Gastroesophageal sphincter (tissue), 4 donors: ENCODE measurements at regions not wholly inside any gene's neighbourhood (a gene's known extent, or its start where the extent isn't known, plus 50 kb on each side); places are given as distances from the start of the nearest gene placed in this dataset.

ENCODE experiments used
- ATAC-seq: fragments of 150-250 bp; one replicate; pipeline ENCODE4 v1.9.1; 2016; ENCODE audit warnings: mild to moderate bottlenecking, moderate library complexity
- H3K27ac ChIP-seq, 4 donors: fragments of 200-600 bp; sonication (generic) in 3 of 4; 1 replicate in 3 of 4; 2 replicates in 1 of 4; pipeline ENCODE4 v1.5.1; 2016 to 2019
- H3K27me3 ChIP-seq: fragments of 200-600 bp; sonication (generic); one replicate; pipeline ENCODE4 v1.5.1; 2019
- H3K36me3 ChIP-seq, 2 donors: fragments of 200-600 bp; sonication (generic); one replicate each; pipeline ENCODE4 v1.5.1; 2019; ENCODE audit warnings: control low read depth in 1 of 2
- H3K4me1 ChIP-seq, 3 donors: fragments of 200-600 bp; sonication (generic); 1 replicate in 2 of 3; 2 replicates in 1 of 3; pipeline ENCODE4 v1.5.1; 2016 to 2019; ENCODE audit warnings: control low read depth in 2 of 3
- H3K4me3 ChIP-seq, 2 donors: fragments of 200-600 bp; sonication (generic); one replicate each; pipeline ENCODE4 v1.5.1; 2019; ENCODE audit warnings: mild to moderate bottlenecking in 1 of 2, moderate library complexity in 1 of 2
- H3K9me3 ChIP-seq, 3 donors: fragments of 200-600 bp; sonication (generic); one replicate each; pipeline ENCODE4 v1.5.1; 2017 to 2019; ENCODE audit warnings: control low read depth in 2 of 3
- CTCF ChIP-seq, 4 experiments: fragments of 200-600 bp in 2 of 4; fragments of 450-650 bp in 2 of 4; sonication (generic) in 1 of 4; IDR thresholded peaks; one replicate each; pipeline ENCODE4 v1.5.1; 2017 to 2019; ENCODE audit warnings: antibody characterized with exemption in 4 of 4, mild to moderate bottlenecking in 2 of 4, moderate library complexity in 2 of 4
- EP300 ChIP-seq: sonication (generic); formaldehyde crosslinking; IDR thresholded peaks from one replicate; pipeline ENCODE4 v1.6.1; 2017; ENCODE audit warnings: antibody characterized with exemption, mild to moderate bottlenecking
- POLR2A ChIP-seq, 2 donors: fragments of 450-650 bp; IDR thresholded peaks; one replicate each; pipeline ENCODE4 v1.6.1; 2017; ENCODE audit warnings: antibody characterized with exemption in 2 of 2, mild to moderate bottlenecking in 2 of 2, moderate library complexity in 1 of 2
- POLR2AphosphoS5 ChIP-seq: sonication (generic); formaldehyde crosslinking; IDR thresholded peaks from one replicate; pipeline ENCODE4 v1.6.1; 2017; ENCODE audit warnings: antibody characterized with exemption
- WGBS, 2 donors: methylation state at CpG; one replicate each; pipeline ENCODE4 v1.1.5; 2018; ENCODE audit warnings: low coverage in 1 of 2; 5-methylcytosine and 5-hydroxymethylcytosine counted together

GRCh38 chr10:78353636-78354035 is 320.0 kb downstream of the RPS24 start:
- TF ChIP-seq CTCF (IDR thresholded peaks at IDR 0.05) (no peak), POLR2AphosphoS5 (no peak), POLR2A (IDR thresholded peaks at IDR 0.05) (no peak), EP300 (no peak)
- no peaks in the 10 kb centered on the region for H3K9me3 ChIP-seq
- no peaks in the 10 kb centered on the region for H3K27me3 ChIP-seq
- H3K27ac ChIP-seq, result no peak overlapping the region
- 46 to 64% methylated on average over 2 to 3 of the region's 3 CpGs for WGBS, 2 donors
- no peaks in the 10 kb centered on the region for H3K4me1 ChIP-seq
- no peak overlapping the region for H3K4me3 ChIP-seq
- no peaks in the 10 kb centered on the region for H3K36me3 ChIP-seq
- no peak for ATAC-seq

- ATAC-seq, result no peak
- TF ChIP-seq POLR2A (IDR thresholded peaks at IDR 0.05) (no peak), CTCF (IDR thresholded peaks at IDR 0.05) (no peak), EP300 (no peak), POLR2AphosphoS5 (no peak)
- WGBS, 2 donors, result 73 to 75% methylated on average over 4 to 7 of the region's 7 CpGs
- H3K27ac ChIP-seq, result no peak overlapping the region
- peaks cover 0 to 3% (median 0%) of the 10 kb centered on the region in 3 donors for H3K4me1 ChIP-seq
- no peaks in the 10 kb centered on the region for H3K36me3 ChIP-seq
- no peak overlapping the region for H3K4me3 ChIP-seq
- no peaks in the 10 kb centered on the region for H3K27me3 ChIP-seq
- no peaks in the 10 kb centered on the region for H3K9me3 ChIP-seq
Measured at GRCh38 chr10:78354101-78354500, 320.4 kb downstream of the RPS24 start.

- H3K4me3 ChIP-seq, result no peak overlapping the region
- no peaks in the 10 kb centered on the region for H3K9me3 ChIP-seq
- H3K4me1 ChIP-seq, result peaks cover 0 to 17% (median 0%) of the 10 kb centered on the region in 3 donors
- TF ChIP-seq CTCF (IDR thresholded peaks at IDR 0.05), result no peak
- TF ChIP-seq POLR2A (IDR thresholded peaks at IDR 0.05), result no peak
- TF ChIP-seq POLR2AphosphoS5, result no peak
- WGBS, 2 donors, result 80 to 86% methylated on average over 1 to 6 of the region's 10 CpGs
- no peak for ATAC-seq
- H3K27me3 ChIP-seq, result no peaks in the 10 kb centered on the region
- H3K27ac ChIP-seq, result no peak overlapping the region
- no peaks in the 10 kb centered on the region for H3K36me3 ChIP-seq
Measured at GRCh38 chr10:78356291-78356900, 322.7 kb downstream of the RPS24 start.

GRCh38 chr10:78357141-78358063 is 323.7 kb downstream of the RPS24 start:
- Histone ChIP-seq H3K4me1 (peaks cover 0 to 17% (median 0%) of the 10 kb centered on the region in 3 donors), H3K9me3 (no peaks in the 10 kb centered on the region), H3K27me3 (no peaks in the 10 kb centered on the region), H3K4me3 (no peak overlapping the region), H3K36me3 (no peaks in the 10 kb centered on the region), H3K27ac (no peak overlapping the region)
- 46 to 59% methylated on average over 14 of the region's 16 CpGs for WGBS, 2 donors
- no peak for ATAC-seq
- TF ChIP-seq CTCF (IDR thresholded peaks at IDR 0.05) (no peak), POLR2A (IDR thresholded peaks at IDR 0.05) (no peak), POLR2AphosphoS5 (no peak), EP300 (no peak)
